ENCODE measurements at regions not wholly inside any gene's neighbourhood (a gene's known extent, or its start where the extent isn't known, plus 50 kb on each side); places are given as distances from the start of the nearest gene placed in this dataset.

GRCh38 chr15:70172124-70172523 is 74.4 kb upstream of the TLE3 start:
- Histone ChIP-seq H3K9me3 (no peaks in the 10 kb centered on the region), H3K4me1 (no peaks in the 10 kb centered on the region), H3K27ac (no peak overlapping the region), H3K27me3 (no peaks in the 10 kb centered on the region), H3K4me3 (no peak overlapping the region), H3K36me3 (no peaks in the 10 kb centered on the region)
- DNase-seq (ENCODE audit: low spot score in 2 of 2) = no peak
- intact Hi-C loops (cut with DNase I; ENCODE audit: low total_unique reads) = no loop called here
- TF ChIP-seq POLR2A (IDR thresholded peaks at IDR 0.05) (no peak), CTCF (IDR thresholded peaks at IDR 0.05) (no peak), POLR2AphosphoS5 (IDR thresholded peaks at IDR 0.05) (no peak)

- H3K27ac ChIP-seq = no peak overlapping the region
- no peaks in the 10 kb centered on the region for H3K4me1 ChIP-seq
- intact Hi-C loops (cut with DNase I; ENCODE audit: low total_unique reads) = no loop called here
- TF ChIP-seq POLR2A (IDR thresholded peaks at IDR 0.05) (no peak), CTCF (IDR thresholded peaks at IDR 0.05) (no peak), POLR2AphosphoS5 (IDR thresholded peaks at IDR 0.05) (no peak)
- DNase-seq (ENCODE audit: low spot score in 2 of 2) = peak in 1 of 2 donors; percentile 17
- H3K4me3 ChIP-seq = no peak overlapping the region
- H3K36me3 ChIP-seq = no peaks in the 10 kb centered on the region
- H3K9me3 ChIP-seq = no peaks in the 10 kb centered on the region
- H3K27me3 ChIP-seq = no peaks in the 10 kb centered on the region
Observed at GRCh38 chr15:70171256-70171886, 73.7 kb upstream of the TLE3 start.

GRCh38 chr15:70170096-70170699 is 72.5 kb upstream of the TLE3 start:
- Histone ChIP-seq H3K4me1 (no peaks in the 10 kb centered on the region), H3K9me3 (no peaks in the 10 kb centered on the region), H3K27ac (no peak overlapping the region), H3K36me3 (no peaks in the 10 kb centered on the region), H3K4me3 (no peak overlapping the region), H3K27me3 (no peaks in the 10 kb centered on the region)
- TF ChIP-seq POLR2AphosphoS5 (IDR thresholded peaks at IDR 0.05) = no peak
- TF ChIP-seq POLR2A (IDR thresholded peaks at IDR 0.05) = no peak
- no peak for TF ChIP-seq CTCF (IDR thresholded peaks at IDR 0.05)
- intact Hi-C loops (cut with DNase I; ENCODE audit: low total_unique reads) = no loop called here
- DNase-seq (ENCODE audit: low spot score in 2 of 2) = no peak

- TF ChIP-seq POLR2A (IDR thresholded peaks at IDR 0.05) (no peak), CTCF (IDR thresholded peaks at IDR 0.05) (no peak)
- Histone ChIP-seq H3K36me3 (no peaks in the 10 kb centered on the region), H3K27me3 (no peaks in the 10 kb centered on the region), H3K9me3 (no peaks in the 10 kb centered on the region), H3K27ac (no peak overlapping the region), H3K4me1 (no peaks in the 10 kb centered on the region), H3K4me3 (no peak overlapping the region)
- no peak for DNase-seq (ENCODE audit: low spot score in 2 of 2)
- intact Hi-C loops (cut with DNase I; ENCODE audit: low total_unique reads) = no loop called here
Observed at GRCh38 chr15:70169147-70169546, 71.4 kb upstream of the TLE3 start.

- Histone ChIP-seq H3K4me1 (no peaks in the 10 kb centered on the region), H3K27ac (no peak overlapping the region), H3K4me3 (no peak overlapping the region), H3K27me3 (no peaks in the 10 kb centered on the region), H3K36me3 (no peaks in the 10 kb centered on the region), H3K9me3 (no peaks in the 10 kb centered on the region)
- DNase-seq (ENCODE audit: low spot score in 2 of 2) = no peak
- TF ChIP-seq POLR2A (IDR thresholded peaks at IDR 0.05) = no peak
- intact Hi-C loops (cut with DNase I; ENCODE audit: low total_unique reads) = no loop called here
Observed at GRCh38 chr15:70167155-70167554, 69.4 kb upstream of the TLE3 start.
